Fibroblast of lung (primary cell): ENCODE measurements at regions not wholly inside any gene's neighbourhood (a gene's known extent, or its start where the extent isn't known, plus 50 kb on each side); places are given as distances from the start of the nearest gene placed in this dataset.

ENCODE experiments used
- DNase-seq, 2 donors: peaks; one replicate each; pipeline versions ENCODE4 v3.0.0 to v3.0.0-alpha.2; 2010; ENCODE audit warnings: low read depth in 2 of 2
- H2AFZ ChIP-seq: 2 replicates; pipeline ENCODE4 v1.5.1; 2012; ENCODE audit warnings: low read length, control low read depth, inconsistent platforms
- H3K27ac ChIP-seq: 2 replicates; pipeline ENCODE4 v1.5.1; 2011; ENCODE audit warnings: low read length, control low read depth; ENCODE audit not compliant: insufficient read depth
- H3K27me3 ChIP-seq: 2 replicates; pipeline ENCODE4 v1.5.1; 2011; ENCODE audit warnings: mild to moderate bottlenecking, low read length; ENCODE audit not compliant: control insufficient read depth, insufficient read depth
- H3K36me3 ChIP-seq: 2 replicates; pipeline ENCODE4 v1.5.1; 2011; ENCODE audit warnings: low read length; ENCODE audit not compliant: control insufficient read depth, insufficient read depth
- H3K4me1 ChIP-seq: 2 replicates; pipeline ENCODE4 v1.5.1; 2011; ENCODE audit warnings: low read length; ENCODE audit not compliant: control insufficient read depth, insufficient read depth; ENCODE audit errors: extremely low read depth
- H3K4me2 ChIP-seq: 2 replicates; pipeline ENCODE4 v1.5.1; 2011; ENCODE audit warnings: low read length, control low read depth; ENCODE audit not compliant: insufficient read depth; ENCODE audit errors: extremely low read depth
- H3K4me3 ChIP-seq, 4 experiments: fragments of 200-600 bp in 1 of 4; sonication (generic) in 1 of 4; replicated peaks in 1 of 4; 2 replicates each; pipeline ENCODE4 v1.5.1; 2011 to 2016; ENCODE audit warnings: low read length in 4 of 4, low read depth in 3 of 4, mild to moderate bottlenecking in 3 of 4, control low read depth in 2 of 4, inconsistent platforms in 1 of 4, mixed read lengths in 1 of 4; ENCODE audit not compliant: insufficient read depth in 1 of 4; ENCODE audit errors: control extremely low read depth in 1 of 4
- H3K79me2 ChIP-seq: 2 replicates; pipeline ENCODE4 v1.5.1; 2012; ENCODE audit warnings: mild to moderate bottlenecking, low read length, inconsistent platforms; ENCODE audit not compliant: control insufficient read depth, insufficient read depth
- H3K9ac ChIP-seq: 2 replicates; pipeline ENCODE4 v1.5.1; 2011; ENCODE audit warnings: mild to moderate bottlenecking, low read length, control low read depth; ENCODE audit not compliant: insufficient read depth
- H3K9me3 ChIP-seq: 2 replicates; pipeline ENCODE4 v1.5.1; 2012; ENCODE audit warnings: low read depth, low read length; ENCODE audit not compliant: control insufficient read depth, insufficient read depth
- H4K20me1 ChIP-seq: 2 replicates; pipeline ENCODE4 v1.5.1; 2011; ENCODE audit warnings: low read length; ENCODE audit not compliant: control insufficient read depth, insufficient read depth; ENCODE audit errors: extremely low read depth
- CTCF ChIP-seq, 2 donors: IDR thresholded peaks in 1 of 2; conservative IDR thresholded peaks in 1 of 2; 1 replicate in 1 of 2; 2 replicates in 1 of 2; pipeline ENCODE4 v1.5.1; 2011 to 2012; ENCODE audit warnings: low read length in 2 of 2, control low read depth in 1 of 2, inconsistent platforms in 1 of 2, low read depth in 1 of 2, mild to moderate bottlenecking in 1 of 2
- EZH2 ChIP-seq: IDR thresholded peaks from 2 replicates; pipeline ENCODE4 v1.5.1; 2012; ENCODE audit warnings: low read length, control low read depth, mild to moderate bottlenecking; ENCODE audit errors: missing control alignments

- Histone ChIP-seq H3K9me3 (no peaks in the 10 kb centered on the region), H3K4me1 (no peaks in the 10 kb centered on the region), H2AFZ (no peak overlapping the region), H4K20me1 (no peaks in the 10 kb centered on the region), H3K9ac (no peak overlapping the region), H3K4me3 (no peak overlapping the region), H3K36me3 (no peaks in the 10 kb centered on the region), H3K27ac (no peak overlapping the region), H3K4me2 (no peak overlapping the region), H3K27me3 (no peaks in the 10 kb centered on the region), H3K79me2 (no peaks in the 10 kb centered on the region)
- no peak for DNase-seq
- TF ChIP-seq CTCF (conservative IDR thresholded peaks at IDR 0.05 in 1 of 2, IDR thresholded peaks at IDR 0.05 in 1 of 2; ENCODE audit: low read depth in 1 of 2, low read length in 2 of 2) (no peak), EZH2 (no peak)
Observed at GRCh38 chr21:23108533-23108932, 2110.3 kb downstream of the NCAM2 start.

GRCh38 chr21:23111070-23111600, 2112.9 kb downstream of the NCAM2 start:
- Histone ChIP-seq H3K27ac (no peak overlapping the region), H3K9me3 (no peaks in the 10 kb centered on the region), H4K20me1 (no peaks in the 10 kb centered on the region), H3K27me3 (no peaks in the 10 kb centered on the region), H3K36me3 (no peaks in the 10 kb centered on the region), H3K4me3 (no peak overlapping the region), H3K4me1 (no peaks in the 10 kb centered on the region), H3K9ac (no peak overlapping the region), H2AFZ (no peak overlapping the region), H3K79me2 (no peaks in the 10 kb centered on the region), H3K4me2 (no peak overlapping the region)
- TF ChIP-seq CTCF (conservative IDR thresholded peaks at IDR 0.05 in 1 of 2, IDR thresholded peaks at IDR 0.05 in 1 of 2; ENCODE audit: low read depth in 1 of 2, low read length in 2 of 2) (no peak), EZH2 (no peak)
- DNase-seq, result no peak

GRCh38 chr21:23119491-23119890, 2121.3 kb downstream of the NCAM2 start:
- Histone ChIP-seq H3K9me3 (no peaks in the 10 kb centered on the region), H3K27me3 (no peaks in the 10 kb centered on the region), H2AFZ (no peak overlapping the region), H3K36me3 (no peaks in the 10 kb centered on the region), H3K4me1 (no peaks in the 10 kb centered on the region), H3K9ac (no peak overlapping the region), H3K79me2 (no peaks in the 10 kb centered on the region), H3K4me3 (no peak overlapping the region), H3K27ac (no peak overlapping the region), H4K20me1 (no peaks in the 10 kb centered on the region), H3K4me2 (no peak overlapping the region)
- DNase-seq, result no peak
- no peak for TF ChIP-seq CTCF (conservative IDR thresholded peaks at IDR 0.05 in 1 of 2, IDR thresholded peaks at IDR 0.05 in 1 of 2; ENCODE audit: low read depth in 1 of 2, low read length in 2 of 2)
- no peak for TF ChIP-seq EZH2
